Activated naive CD8-positive, alpha-beta T cell treated with anti-CD3 and anti-CD28 coated beads, Interleukin-2, amount 10 ng/mL, durations not matched to agents 7 days and 5 days (primary cell): ENCODE measurements at regions not wholly inside any gene's neighbourhood (a gene's known extent, or its start where the extent isn't known, plus 50 kb on each side); places are given as distances from the start of the nearest gene placed in this dataset.
"Not testable (repeated sequence)": the region's sequence is repeated elsewhere in the genome, so short reads cannot be mapped to it uniquely, and the experiment has no call there.

ENCODE experiments used
- ATAC-seq: fragments of 150-1000 bp; cut with Tn5 transposase; one replicate; pipeline ENCODE4 v1.10.0; 2021; ENCODE audit warnings: low read depth, moderate library complexity
- POLR2A ChIA-PET: fragments of 350-600 bp; sonication (Branson Sonifier 250); formaldehyde crosslinking; loops from one replicate; lab custom pipeline; 2021; ENCODE audit warnings: antibody characterized with exemption; lab: Charles Lee
- DNase-seq: peaks from one replicate; pipeline ENCODE4 v3.0.0; 2021
- H3K27ac Mint-ChIP-seq: one replicate; pipeline ENCODE4 v1.8.0; 2022; ENCODE audit warnings: mild to moderate bottlenecking, mixed read lengths
- H3K27me3 Mint-ChIP-seq: one replicate; pipeline ENCODE4 v1.8.0; 2022; ENCODE audit warnings: mild to moderate bottlenecking, moderate library complexity, mixed read lengths
- H3K36me3 Mint-ChIP-seq: one replicate; pipeline ENCODE4 v1.8.0; 2021; ENCODE audit warnings: mild to moderate bottlenecking, mixed read lengths
- H3K4me1 Mint-ChIP-seq: one replicate; pipeline ENCODE4 v1.8.0; 2021; ENCODE audit warnings: mixed read lengths
- H3K4me3 Mint-ChIP-seq: one replicate; pipeline ENCODE4 v1.8.0; 2022; ENCODE audit warnings: mild to moderate bottlenecking, moderate library complexity, mixed read lengths
- H3K9me3 Mint-ChIP-seq: one replicate; pipeline ENCODE4 v1.8.0; 2021; ENCODE audit warnings: mixed read lengths

DNA sequence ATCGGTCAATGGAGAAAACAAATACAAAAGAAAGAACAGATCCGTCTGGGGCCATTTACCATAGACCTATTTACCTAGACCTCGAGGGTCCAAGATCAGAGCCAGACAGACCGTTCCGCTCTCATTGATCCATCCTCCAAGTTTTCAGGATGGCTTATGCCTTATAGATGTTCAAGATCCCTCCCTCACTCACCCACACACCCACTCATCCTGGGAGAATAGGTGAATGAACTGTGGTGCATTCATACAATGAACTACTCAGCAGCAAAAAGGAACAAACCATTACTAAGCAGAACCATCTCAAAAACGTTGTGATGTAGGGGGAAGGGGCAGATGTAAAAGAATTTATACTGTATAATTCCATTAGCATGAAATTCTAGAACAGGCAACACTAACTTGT lies 125.1 kb upstream of the RREB1 start:
- no peak overlapping the region for H3K4me3 Mint-ChIP-seq
- H3K9me3 Mint-ChIP-seq = no peaks in the 10 kb centered on the region
- H3K27ac Mint-ChIP-seq = no peak overlapping the region
- ATAC-seq (no peak), DNase-seq (no peak)
- POLR2A ChIA-PET = no interaction called here
- H3K36me3 Mint-ChIP-seq = no peaks in the 10 kb centered on the region
- no peaks in the 10 kb centered on the region for H3K4me1 Mint-ChIP-seq
- peaks cover 2% of the 10 kb centered on the region for H3K27me3 Mint-ChIP-seq

DNA sequence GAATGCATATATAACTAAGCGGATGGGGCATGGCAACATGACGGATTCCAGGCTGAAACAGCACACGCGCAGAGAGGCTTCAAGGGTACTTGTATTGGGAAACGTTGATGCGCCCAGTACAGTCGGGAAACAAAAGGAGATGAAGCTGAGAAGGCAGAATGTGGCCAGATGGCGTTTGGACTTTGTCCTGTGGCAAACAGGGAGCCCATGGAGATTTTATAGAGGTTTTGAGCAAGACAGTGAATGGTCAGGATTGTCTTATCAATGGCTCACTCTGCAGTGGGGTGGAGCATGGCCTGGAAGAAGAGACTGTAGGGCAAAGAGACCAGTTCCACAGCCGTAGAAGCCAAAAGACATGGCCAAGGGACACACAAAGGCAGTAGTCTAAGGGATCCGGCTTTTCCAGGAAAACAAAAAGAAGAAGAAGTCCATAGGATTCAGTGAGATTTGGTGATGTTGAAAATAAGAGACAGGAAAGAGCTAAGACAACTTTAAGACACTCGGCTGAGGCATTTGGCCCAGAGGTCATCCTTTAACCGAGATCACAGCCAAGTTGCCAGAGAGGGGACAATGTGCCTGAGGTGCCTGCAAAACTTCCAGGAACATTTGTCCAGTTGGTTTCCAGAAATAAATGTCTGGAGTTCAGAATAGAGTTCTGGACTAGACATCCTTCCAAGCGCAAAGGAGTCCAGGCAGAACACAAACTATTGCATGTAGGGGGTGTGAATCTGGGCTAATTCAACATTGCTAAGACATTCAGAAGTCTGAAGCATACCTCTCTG lies 123.0 kb upstream of the RREB1 start:
- no peak overlapping the region for H3K27ac Mint-ChIP-seq
- no peaks in the 10 kb centered on the region for H3K36me3 Mint-ChIP-seq
- no peak overlapping the region for H3K4me3 Mint-ChIP-seq
- no peaks in the 10 kb centered on the region for H3K27me3 Mint-ChIP-seq
- H3K4me1 Mint-ChIP-seq = no peaks in the 10 kb centered on the region
- ATAC-seq = no peak
- POLR2A ChIA-PET = no interaction called here
- DNase-seq = no peak
- H3K9me3 Mint-ChIP-seq = no peaks in the 10 kb centered on the region

DNA sequence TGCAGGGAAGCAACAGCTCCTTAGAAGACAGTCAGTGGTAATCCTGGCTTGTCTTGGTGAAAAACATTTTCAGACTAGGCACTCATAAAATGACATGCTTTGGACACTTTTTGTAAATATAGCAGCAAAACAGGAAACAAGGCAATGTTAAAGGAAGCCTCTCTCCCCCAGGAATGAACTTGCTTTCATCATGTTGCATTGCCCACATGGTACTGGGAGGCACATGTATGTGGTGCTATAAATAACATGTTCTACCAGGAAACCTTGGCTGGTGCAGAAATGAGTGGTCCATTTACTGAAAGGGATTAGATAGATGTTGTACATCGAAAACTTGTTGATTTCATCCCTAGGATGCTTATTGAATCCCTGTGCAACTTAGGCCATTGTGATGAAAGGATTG lies 121.4 kb upstream of the RREB1 start:
- H3K36me3 Mint-ChIP-seq = no peaks in the 10 kb centered on the region
- no peak overlapping the region for H3K27ac Mint-ChIP-seq
- H3K4me3 Mint-ChIP-seq = no peak overlapping the region
- H3K27me3 Mint-ChIP-seq = no peaks in the 10 kb centered on the region
- ATAC-seq (no peak), DNase-seq (no peak)
- H3K9me3 Mint-ChIP-seq = no peaks in the 10 kb centered on the region
- H3K4me1 Mint-ChIP-seq = no peaks in the 10 kb centered on the region
- POLR2A ChIA-PET = no interaction called here

DNA sequence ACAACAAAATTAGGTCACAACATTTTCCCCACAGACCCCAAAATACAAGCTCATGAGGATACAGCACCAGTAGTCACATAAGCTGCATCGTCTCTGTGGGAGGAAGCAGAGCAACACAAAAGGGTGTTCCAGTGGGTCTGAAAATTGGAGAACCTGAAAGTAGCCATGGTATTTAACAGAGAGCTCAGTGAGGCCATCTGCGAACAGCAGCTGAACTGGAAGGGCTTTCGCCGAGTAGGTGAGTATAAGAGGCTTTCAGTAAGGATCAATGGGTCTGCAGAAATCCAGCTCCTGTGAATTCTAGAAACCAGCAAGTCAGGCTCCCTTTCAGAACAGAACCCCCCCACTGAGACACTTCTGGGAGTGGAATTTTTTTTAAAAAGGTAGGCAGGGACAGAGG lies 120.0 kb upstream of the RREB1 start:
- H3K4me3 Mint-ChIP-seq = no peak overlapping the region
- POLR2A ChIA-PET = no interaction called here
- no peak for ATAC-seq
- H3K27me3 Mint-ChIP-seq = peaks cover 4% of the 10 kb centered on the region
- DNase-seq = no peak
- no peaks in the 10 kb centered on the region for H3K36me3 Mint-ChIP-seq
- no peaks in the 10 kb centered on the region for H3K4me1 Mint-ChIP-seq
- H3K9me3 Mint-ChIP-seq = no peaks in the 10 kb centered on the region
- no peak overlapping the region for H3K27ac Mint-ChIP-seq

DNA sequence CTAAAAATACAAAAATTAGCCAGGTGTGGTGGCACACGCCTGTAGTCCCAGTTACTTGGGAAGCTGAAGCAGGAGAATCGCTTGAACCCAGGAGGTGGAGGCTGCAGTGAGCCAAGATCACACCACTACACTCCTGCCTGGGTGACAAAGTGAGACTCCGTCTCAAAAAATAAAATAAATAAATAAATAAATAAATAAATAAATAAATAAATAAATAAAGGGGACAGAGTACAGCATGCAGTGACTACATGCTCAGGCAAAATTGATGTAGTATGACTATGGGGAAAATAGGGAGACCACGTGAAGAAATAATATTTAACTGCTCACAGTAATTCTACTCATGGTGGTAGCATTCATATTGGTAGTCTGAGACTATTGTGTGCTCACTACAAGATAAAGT lies 117.7 kb upstream of the RREB1 start:
- H3K27me3 Mint-ChIP-seq, ATAC-seq, DNase-seq, H3K9me3 Mint-ChIP-seq, H3K27ac Mint-ChIP-seq, H3K36me3 Mint-ChIP-seq, H3K4me3 Mint-ChIP-seq, POLR2A ChIA-PET, H3K4me1 Mint-ChIP-seq: not testable (repeated sequence)

DNA sequence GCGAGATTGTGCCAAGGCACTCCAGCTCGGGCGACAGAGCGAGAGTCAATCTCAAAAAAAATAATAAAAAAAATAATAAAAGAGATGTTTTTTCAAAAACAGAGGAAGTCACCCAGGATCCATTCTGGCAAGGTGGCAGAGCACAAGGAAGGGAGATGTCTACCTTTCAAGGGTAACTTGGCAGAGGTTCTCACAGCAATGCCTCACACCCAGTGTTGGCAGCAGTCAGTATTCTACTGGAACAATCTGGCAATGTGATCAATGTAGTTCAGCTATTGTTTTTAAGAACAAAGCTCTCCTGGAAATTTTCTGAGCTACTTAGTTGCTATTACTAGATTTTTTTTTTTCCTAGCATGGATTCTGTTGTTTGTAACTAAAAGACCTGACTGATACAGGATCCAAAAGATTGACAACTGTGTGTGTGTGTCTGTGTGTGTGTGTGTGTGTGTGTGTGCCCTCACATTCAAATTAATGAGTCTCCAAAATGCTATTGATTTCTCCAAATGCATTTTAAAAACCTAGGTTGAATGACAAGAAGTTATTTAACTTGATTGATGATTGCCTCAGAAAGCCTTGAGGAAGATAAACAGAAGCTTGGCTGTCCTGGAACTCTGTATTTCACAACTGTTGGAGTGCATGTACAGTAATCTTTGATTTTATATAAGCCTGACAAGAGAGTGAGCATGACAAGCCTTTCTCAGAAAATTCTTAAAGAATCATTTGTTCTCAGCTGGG lies 114.1 kb upstream of the RREB1 start:
- ATAC-seq (no peak), DNase-seq (no peak)
- H3K27ac Mint-ChIP-seq = no peak overlapping the region
- POLR2A ChIA-PET = no interaction called here
- no peak overlapping the region for H3K4me3 Mint-ChIP-seq
- peaks cover 17% of the 10 kb centered on the region for H3K27me3 Mint-ChIP-seq
- no peaks in the 10 kb centered on the region for H3K36me3 Mint-ChIP-seq
- H3K9me3 Mint-ChIP-seq = no peaks in the 10 kb centered on the region
- no peaks in the 10 kb centered on the region for H3K4me1 Mint-ChIP-seq

DNA sequence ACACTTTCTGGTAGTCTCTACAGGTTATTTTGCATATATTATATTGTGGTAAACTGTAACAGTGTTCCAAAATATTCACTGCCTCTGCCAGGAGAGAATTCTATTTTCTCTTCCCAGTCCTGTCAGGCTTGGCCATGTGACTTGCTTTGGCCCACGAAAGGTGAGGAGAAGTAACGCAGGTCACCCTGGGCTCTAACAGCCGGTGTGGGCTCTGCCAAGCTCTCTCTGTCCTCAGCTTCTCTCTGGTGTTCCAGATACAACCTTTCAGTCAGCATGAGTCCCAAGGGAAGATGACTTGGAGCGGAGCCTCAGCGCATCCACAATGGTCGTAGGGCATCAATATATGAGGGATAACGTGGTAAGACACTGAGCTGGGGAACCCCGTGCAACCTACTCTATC lies 113.0 kb upstream of the RREB1 start:
- Mint-ChIP-seq H3K27ac (no peak overlapping the region), H3K9me3 (no peaks in the 10 kb centered on the region), H3K27me3 (peaks cover 17% of the 10 kb centered on the region), H3K4me1 (no peaks in the 10 kb centered on the region), H3K36me3 (no peaks in the 10 kb centered on the region), H3K4me3 (no peak overlapping the region)
- no peak for ATAC-seq
- POLR2A ChIA-PET = no interaction called here
- DNase-seq = no peak

DNA sequence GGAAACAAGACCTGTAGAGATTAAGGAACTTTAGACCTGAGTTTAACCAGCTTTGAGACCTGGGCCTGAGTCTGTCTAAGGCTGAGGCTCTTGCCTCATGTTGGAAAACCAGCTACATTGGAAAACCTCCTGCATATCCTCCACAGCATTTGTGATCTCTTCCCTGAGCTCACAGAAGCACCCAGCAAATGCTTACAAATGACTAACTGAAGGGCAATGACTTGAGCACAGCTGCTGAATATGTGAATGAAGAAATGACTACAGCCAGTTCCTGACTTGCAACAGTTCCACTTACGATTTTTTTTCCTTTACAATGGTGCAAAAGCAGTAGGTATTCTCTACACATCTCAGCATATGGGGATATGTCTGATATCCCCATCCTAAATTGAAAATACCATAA lies 112.4 kb upstream of the RREB1 start:
- H3K9me3 Mint-ChIP-seq = no peaks in the 10 kb centered on the region
- no peak overlapping the region for H3K4me3 Mint-ChIP-seq
- H3K36me3 Mint-ChIP-seq = no peaks in the 10 kb centered on the region
- H3K4me1 Mint-ChIP-seq = no peaks in the 10 kb centered on the region
- DNase-seq (no peak), ATAC-seq (no peak)
- H3K27me3 Mint-ChIP-seq = peaks cover 17% of the 10 kb centered on the region
- no peak overlapping the region for H3K27ac Mint-ChIP-seq
- POLR2A ChIA-PET = no interaction called here

DNA sequence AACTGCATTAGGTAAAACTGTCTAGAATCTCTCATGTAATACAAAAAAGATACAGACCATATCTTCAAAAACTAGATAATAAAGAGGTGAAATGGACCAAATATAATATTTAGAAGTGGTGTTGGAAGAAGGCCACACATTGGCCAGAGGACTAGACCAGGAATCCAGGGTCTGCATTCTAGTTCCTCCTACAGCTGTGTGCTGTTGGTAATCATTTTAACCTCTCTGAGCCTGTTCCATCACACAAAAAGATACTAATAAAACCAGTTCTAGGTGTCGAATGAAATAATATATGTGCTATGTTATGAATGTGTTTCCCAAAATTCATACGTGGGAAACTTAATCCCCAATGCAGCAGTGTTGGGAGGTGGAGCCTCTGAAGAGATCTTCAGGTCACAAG lies 111.6 kb upstream of the RREB1 start:
- POLR2A ChIA-PET = no interaction called here
- Mint-ChIP-seq H3K36me3 (no peaks in the 10 kb centered on the region), H3K9me3 (no peaks in the 10 kb centered on the region), H3K4me1 (no peaks in the 10 kb centered on the region), H3K27me3 (peaks cover 17% of the 10 kb centered on the region), H3K4me3 (no peak overlapping the region), H3K27ac (no peak overlapping the region)
- DNase-seq = no peak
- no peak for ATAC-seq

DNA sequence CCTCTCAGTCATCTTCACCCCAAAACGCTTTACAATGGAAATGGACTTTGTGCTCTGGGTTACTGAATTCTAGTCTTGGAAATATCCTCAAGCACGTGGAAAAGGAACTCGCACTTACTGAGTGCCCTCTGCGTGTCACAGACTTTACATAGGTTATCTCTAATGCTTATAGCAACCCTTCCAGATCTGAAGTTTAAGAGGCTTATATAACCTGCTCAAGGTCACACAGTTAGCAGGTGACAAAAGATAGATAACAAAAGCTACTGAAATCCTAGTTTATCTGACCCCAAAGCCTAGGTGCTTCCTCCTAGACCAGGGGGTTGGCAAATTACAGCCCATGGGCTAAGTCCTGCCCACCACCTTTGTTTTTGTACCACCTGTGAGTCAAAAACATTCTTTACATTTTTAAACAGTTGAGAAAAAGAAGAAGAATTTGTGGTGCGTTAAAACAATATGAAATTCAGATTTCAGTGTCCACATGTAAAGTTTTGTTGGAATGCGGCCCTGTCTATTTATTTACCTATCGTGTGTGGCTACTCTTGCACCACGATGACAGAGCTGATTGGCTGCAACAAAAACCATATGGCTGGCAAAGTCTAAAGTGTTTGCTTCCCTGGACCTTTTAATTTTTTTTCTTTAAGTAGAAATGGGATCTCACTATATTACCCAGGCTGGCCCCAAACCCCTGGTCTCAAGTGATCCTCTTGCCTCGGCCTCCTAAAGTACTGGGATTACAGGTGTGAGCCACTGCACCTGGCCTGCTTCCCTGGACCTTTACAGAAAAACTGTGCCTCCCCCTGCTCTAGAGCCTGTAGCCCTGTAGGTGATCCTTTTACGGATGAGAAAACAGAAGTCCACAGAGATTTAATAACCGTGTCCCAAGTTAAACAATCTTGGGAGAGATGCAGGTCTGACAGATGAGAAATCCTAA lies 110.2 kb upstream of the RREB1 start:
- POLR2A ChIA-PET = no interaction called here
- Mint-ChIP-seq H3K27me3 (peaks cover 12% of the 10 kb centered on the region), H3K9me3 (no peaks in the 10 kb centered on the region), H3K4me1 (no peaks in the 10 kb centered on the region), H3K27ac (no peak overlapping the region), H3K4me3 (no peak overlapping the region), H3K36me3 (no peaks in the 10 kb centered on the region)
- ATAC-seq (no peak), DNase-seq (no peak)

DNA sequence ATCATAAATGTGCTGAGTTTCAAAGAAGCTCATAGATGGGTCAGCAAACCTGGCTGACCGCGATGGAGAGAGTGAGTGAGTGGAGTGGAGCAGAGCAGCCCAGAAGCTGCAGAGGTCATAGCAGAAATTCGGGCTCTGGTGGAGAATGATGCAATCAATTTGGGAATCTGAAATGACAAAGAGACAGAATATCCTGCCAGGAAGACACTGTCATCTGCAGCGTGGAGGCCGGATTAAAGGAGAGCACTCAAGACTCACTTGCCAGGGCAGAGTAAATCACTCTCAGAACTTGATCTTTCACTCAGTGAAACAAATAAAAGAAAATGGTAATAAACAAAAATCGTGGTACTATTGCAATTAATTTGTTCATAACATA lies 109.6 kb upstream of the RREB1 start:
- Mint-ChIP-seq H3K9me3 (no peaks in the 10 kb centered on the region), H3K27me3 (peaks cover 12% of the 10 kb centered on the region), H3K4me3 (no peak overlapping the region), H3K36me3 (no peaks in the 10 kb centered on the region), H3K27ac (no peak overlapping the region), H3K4me1 (no peaks in the 10 kb centered on the region)
- POLR2A ChIA-PET = no interaction called here
- no peak for ATAC-seq
- no peak for DNase-seq

DNA sequence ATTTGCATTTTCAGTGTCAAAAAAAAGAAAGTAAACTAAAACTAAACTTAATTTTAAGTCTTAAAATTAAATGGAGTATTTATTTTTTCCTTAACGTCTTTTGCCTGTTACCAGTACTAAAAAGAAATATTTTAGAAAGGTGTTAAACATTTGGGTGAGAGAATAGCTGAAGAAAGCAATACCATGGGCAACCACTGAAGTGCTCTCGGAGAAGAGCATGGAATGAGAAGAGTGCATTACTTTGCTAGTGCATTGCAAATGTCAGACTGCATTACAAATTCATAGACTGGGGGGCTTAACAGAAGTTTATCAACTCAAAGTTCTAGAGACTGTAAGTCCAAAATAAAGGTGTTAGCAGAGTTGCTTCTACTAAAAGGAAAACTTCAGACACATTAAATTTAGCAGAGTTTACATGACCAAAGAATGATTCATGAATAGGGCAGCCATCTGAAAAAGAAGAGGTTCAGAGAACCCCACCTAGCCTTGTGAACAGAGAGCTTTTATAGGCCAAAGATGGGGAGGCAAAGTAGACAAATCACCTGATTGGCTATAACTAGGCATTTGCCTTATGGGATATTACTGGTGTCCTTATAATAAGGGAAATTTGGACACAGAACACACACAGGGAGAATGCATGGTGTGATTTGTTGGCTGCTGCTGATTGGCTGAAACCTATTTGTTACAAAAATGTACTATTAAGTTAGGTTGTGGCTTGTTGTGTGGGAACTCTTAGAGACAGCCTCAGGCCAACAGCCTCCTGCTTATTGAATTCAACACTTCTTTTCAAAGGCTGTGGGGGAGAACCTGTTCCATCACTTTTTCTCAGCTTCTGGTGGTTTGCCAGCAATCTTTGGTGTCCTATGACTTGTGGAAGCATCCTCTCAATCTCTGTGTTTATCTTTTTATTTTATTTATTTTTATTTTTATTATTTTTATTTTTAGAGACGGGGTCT lies 106.7 kb upstream of the RREB1 start:
- ATAC-seq (no peak), DNase-seq (no peak)
- Mint-ChIP-seq H3K4me3 (no peak overlapping the region), H3K27me3 (peaks cover 7% of the 10 kb centered on the region), H3K27ac (no peak overlapping the region), H3K36me3 (no peaks in the 10 kb centered on the region), H3K9me3 (peaks cover 1% of the 10 kb centered on the region), H3K4me1 (no peaks in the 10 kb centered on the region)
- POLR2A ChIA-PET = no interaction called here

DNA sequence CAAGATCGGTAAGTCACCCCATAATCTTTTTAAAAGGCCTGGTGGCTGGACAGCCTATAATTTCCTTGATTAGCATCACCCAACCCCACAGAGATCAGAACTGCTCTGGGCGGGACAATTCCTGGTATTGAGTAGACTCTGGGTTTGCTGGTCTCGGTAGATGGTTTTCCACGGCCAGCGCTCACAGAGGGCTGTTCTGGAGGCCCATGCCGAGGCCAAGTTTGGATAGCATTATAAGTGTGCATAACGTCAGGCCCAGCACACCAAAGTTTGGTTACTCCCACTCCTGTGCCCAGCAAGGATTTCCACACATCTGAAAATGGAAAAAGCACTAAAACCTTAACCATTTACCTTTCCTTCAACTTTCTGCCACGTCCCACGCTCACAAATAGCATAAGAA lies 104.7 kb upstream of the RREB1 start:
- POLR2A ChIA-PET = no interaction called here
- H3K4me3 Mint-ChIP-seq = no peak overlapping the region
- no peak for DNase-seq
- ATAC-seq = no peak
- peaks cover 5% of the 10 kb centered on the region for H3K27me3 Mint-ChIP-seq
- H3K9me3 Mint-ChIP-seq = peaks cover 1% of the 10 kb centered on the region
- H3K27ac Mint-ChIP-seq = no peak overlapping the region
- H3K36me3 Mint-ChIP-seq = no peaks in the 10 kb centered on the region
- no peaks in the 10 kb centered on the region for H3K4me1 Mint-ChIP-seq
